K562 (cell line): ENCODE measurements at regions not wholly inside any gene's neighbourhood (a gene's known extent, or its start where the extent isn't known, plus 50 kb on each side); places are given as distances from the start of the nearest gene placed in this dataset.

Experiments used
- ATAC-seq: fragments of 200-7000 bp; cut with Tn5 transposase; 3 replicates; pipeline ENCODE4 v1.9.1; 2020; ENCODE audit warnings: moderate library complexity
- BruUV-seq: library from RNA; stranded (reverse); fragments of 400-500 nt; replicated peaks from 2 replicates; lab custom pipeline; 2021; lab: Mats Ljungman, UMichigan
- CTCF ChIA-PET: fragments of 300-600 bp; formaldehyde crosslinking; extraction: SDS; loops from one replicate; lab custom pipeline; 2021; ENCODE audit warnings: low intra/inter-chr PET ratio; lab: Yijun Ruan, JAX
- POLR2A ChIA-PET: fragments of 300-600, 350-650 bp; sonication (Branson Sonifier 250); formaldehyde crosslinking; extraction: SDS; loops from one replicate; lab custom pipeline; 2021; ENCODE audit warnings: antibody characterized with exemption, inconsistent platforms; lab: Yijun Ruan, JAX
- DNase-seq, 4 experiments: peaks; one replicate each; pipeline versions ENCODE4 v3.0.0 to v3.0.0-alpha.2; 2011 to 2018; ENCODE audit warnings: low spot score in 3 of 4, mixed read lengths in 3 of 4; ENCODE audit errors: extremely low read depth in 1 of 4
- FAIRE-seq: peaks from 2 replicates; lab custom pipeline; 2011; peaks lifted over from hg19 to GRCh38; lab: Jason Lieb, UNC
- H2AFZ ChIP-seq: 2 replicates; pipeline ENCODE4 v1.6.0; 2011; ENCODE audit warnings: low read depth, low read length, control low read depth, inconsistent platforms
- H3K27ac ChIP-seq: fragments of 200-600 bp; 3 replicates; pipeline ENCODE4 v1.8.0; 2011; ENCODE audit warnings: low read depth, mild to moderate bottlenecking, control low read depth, inconsistent platforms, low read length, moderate library complexity, mixed read lengths; ENCODE audit errors: extremely low read depth
- H3K27me3 ChIP-seq, 2 experiments: fragments of 300-600 bp in 1 of 2; 2 replicates in 1 of 2; 3 replicates in 1 of 2; pipeline versions ENCODE4 v1.6.0 to v1.8.0; 2011; ENCODE audit warnings: inconsistent platforms in 2 of 2, low read length in 2 of 2, mild to moderate bottlenecking in 1 of 2, mixed read lengths in 1 of 2, moderate library complexity in 1 of 2; ENCODE audit not compliant: control insufficient read depth in 2 of 2, insufficient read depth in 2 of 2
- H3K36me3 ChIP-seq: fragments of 300-600 bp; 3 replicates; pipeline ENCODE4 v1.8.0; 2011; ENCODE audit warnings: mild to moderate bottlenecking, low read length, inconsistent platforms; ENCODE audit not compliant: control insufficient read depth, insufficient read depth
- H3K4me1 ChIP-seq, 2 experiments: fragments of 200-600 bp in 1 of 2; replicated peaks in 1 of 2; 2 replicates in 1 of 2; 3 replicates in 1 of 2; pipeline versions ENCODE4 v1.5.1 to v1.8.0; 2011; ENCODE audit warnings: inconsistent platforms in 2 of 2, low read length in 2 of 2, mild to moderate bottlenecking in 1 of 2, mixed read lengths in 1 of 2, moderate library complexity in 1 of 2; ENCODE audit not compliant: control insufficient read depth in 2 of 2, insufficient read depth in 2 of 2
- H3K4me2 ChIP-seq: 2 replicates; pipeline ENCODE4 v1.6.1; 2011; ENCODE audit warnings: low read length, control low read depth, inconsistent platforms, mixed read lengths; ENCODE audit not compliant: insufficient read depth
- H3K4me3 ChIP-seq: fragments of 200-600 bp; sonication (generic), shearing (Covaris generic); 2 replicates; pipeline ENCODE4 v1.5.1; 2016; ENCODE audit warnings: control low read depth, inconsistent platforms
- H3K79me2 ChIP-seq: fragments of 200-600 bp; 3 replicates; pipeline ENCODE4 v1.8.0; 2011; ENCODE audit warnings: low read length, inconsistent platforms; ENCODE audit not compliant: control insufficient read depth, insufficient read depth
- H3K9ac ChIP-seq, 2 experiments: 2 replicates each; pipeline versions ENCODE4 v1.6.0 to v1.6.1; 2011; ENCODE audit warnings: low read depth in 2 of 2, low read length in 2 of 2, control low read depth in 1 of 2, inconsistent platforms in 1 of 2, mild to moderate bottlenecking in 1 of 2, mixed read lengths in 1 of 2; ENCODE audit not compliant: insufficient read depth in 1 of 2
- H3K9me1 ChIP-seq: one replicate; pipeline ENCODE4 v1.6.0; 2011; ENCODE audit warnings: inconsistent platforms, mild to moderate bottlenecking, low read length, moderate library complexity; ENCODE audit not compliant: control insufficient read depth, insufficient read depth
- H3K9me3 ChIP-seq: replicated peaks from 2 replicates; pipeline ENCODE4 v1.5.1; 2011; ENCODE audit warnings: low read depth, low read length, inconsistent platforms; ENCODE audit not compliant: control insufficient read depth, insufficient read depth
- H4K20me1 ChIP-seq: replicated peaks from 2 replicates; pipeline ENCODE4 v1.6.1; 2011; ENCODE audit warnings: low read length, inconsistent platforms, mixed read lengths; ENCODE audit not compliant: control insufficient read depth, insufficient read depth
- ATF7 ChIP-seq: fragments of 450-650 bp; IDR thresholded peaks from 2 replicates; pipeline ENCODE4 v1.7.1; 2014; ENCODE audit warnings: mild to moderate bottlenecking, moderate library complexity
- BRD9 ChIP-seq: fragments of 450-650 bp; IDR thresholded peaks from 2 replicates; pipeline ENCODE4 v1.6.1; 2018; ENCODE audit warnings: low read depth; ENCODE audit not compliant: partially characterized antibody
- GABPB1 ChIP-seq: sonication (generic); formaldehyde crosslinking; IDR thresholded peaks from 2 replicates; pipeline ENCODE4 v1.8.0; 2022; ENCODE audit warnings: mild to moderate bottlenecking, missing genetic modification reagents
- HNRNPLL ChIP-seq: fragments of 200-400 bp; formaldehyde crosslinking; IDR thresholded peaks from 2 replicates; pipeline ENCODE4 v1.6.1; 2017; ENCODE audit warnings: low read length, low read depth, mild to moderate bottlenecking; ENCODE audit not compliant: poor library complexity, severe bottlenecking
- SMAD4 ChIP-seq: fragments of 250-450 bp; sonication (Bioruptor Pico); conservative IDR thresholded peaks from 2 replicates; pipeline ENCODE4 v1.8.0; 2021; ENCODE audit warnings: inconsistent platforms, mild to moderate bottlenecking, moderate library complexity
- ZNF175 ChIP-seq: fragments of 200-800 bp; sonication (Bioruptor generic); IDR thresholded peaks from 2 replicates; pipeline ENCODE4 v1.6.1; 2016; ENCODE audit warnings: low read depth, mild to moderate bottlenecking, missing genetic modification characterization, missing compliant biosample characterization
- WGBS: fragments of 100-300 bp; shearing (Covaris generic); methylation state at CpG from one replicate; pipeline ENCODE4 v1.1.6; 2016; ENCODE audit warnings: low coverage, mixed read lengths; ENCODE audit not compliant: insufficient coverage; ENCODE audit errors: missing lambda C conversion rate; 5-methylcytosine and 5-hydroxymethylcytosine counted together
- in situ Hi-C: fragments of 300-500 bp; cut with MboI; formaldehyde crosslinking; loops from 4 replicates; pipeline ENCODE4 v1.15.0; 2018; ENCODE audit warnings: inconsistent platforms, mixed read lengths
- intact Hi-C: fragments of 100-400 bp; cut with micrococcal nuclease; formaldehyde crosslinking; loops from 2 replicates; pipeline ENCODE4 v1.14.2; 2022
- TF ChIP-seq, protein P1 (sequence below), 2 experiments: fragments of 450-650 bp; formaldehyde crosslinking in 1 of 2; IDR thresholded peaks; 2 replicates each; pipeline versions ENCODE4 v1.4.0 to v1.6.1; 2014 to 2020; ENCODE audit warnings: mild to moderate bottlenecking in 2 of 2, borderline replicate concordance in 1 of 2, low read depth in 1 of 2
- TF ChIP-seq, protein P2 (sequence below): fragments of 450-650 bp; formaldehyde crosslinking; IDR thresholded peaks from 2 replicates; pipeline ENCODE4 v1.4.0; 2022; ENCODE audit warnings: mild to moderate bottlenecking, moderate library complexity

DNA sequence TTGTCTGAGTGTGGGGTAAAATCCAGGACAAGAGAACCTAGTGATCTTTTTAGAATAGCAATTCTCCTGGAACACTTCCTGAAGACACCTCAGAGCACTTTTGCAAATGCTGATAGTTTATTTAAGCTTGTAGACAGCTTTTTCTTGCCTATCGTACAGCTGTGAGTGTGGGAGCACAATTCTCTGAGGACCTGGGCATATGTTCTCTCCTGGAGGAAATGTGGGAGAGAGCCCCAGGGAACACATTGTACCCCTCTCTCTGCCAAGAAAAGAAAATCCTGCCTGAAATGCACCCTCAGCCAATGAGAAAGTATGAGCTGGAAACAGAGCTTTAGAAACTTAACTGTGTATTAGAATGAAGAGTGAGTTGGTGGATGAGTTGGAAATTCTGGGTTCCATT lies 308.3 kb upstream of the SEMA6D start:
- H2AFZ ChIP-seq = no peak overlapping the region
- no peaks in the 10 kb centered on the region for H3K27me3 ChIP-seq
- no peaks in the 10 kb centered on the region for H4K20me1 ChIP-seq
- no peak overlapping the region for H3K4me2 ChIP-seq
- H3K36me3 ChIP-seq = no peaks in the 10 kb centered on the region
- CTCF ChIA-PET = no interaction called here
- BruUV-seq = no TSS peak
- H3K79me2 ChIP-seq = no peaks in the 10 kb centered on the region
- no peaks in the 10 kb centered on the region for H3K4me1 ChIP-seq
- H3K9me3 ChIP-seq = no peaks in the 10 kb centered on the region
- no peak overlapping the region for H3K27ac ChIP-seq
- no peak overlapping the region for H3K4me3 ChIP-seq
- H3K9ac ChIP-seq = no peak overlapping the region
- FAIRE-seq = no peak
- DNase-seq = no peak
- intact Hi-C loops = no loop called here
- WGBS = 0% methylated on average over 1 of the region's 1 CpG
- POLR2A ChIA-PET = no interaction called here
- no peaks in the 10 kb centered on the region for H3K9me1 ChIP-seq
- ATAC-seq = no peak
- in situ Hi-C loops = no loop called here
- TF ChIP-seq GABPB1 (no peak), BRD9 (no peak), ZNF175 (0 out of 2 replicates have a peak, but pooled peaks have one; percentile 29), ATF7 (no peak)
- TF ChIP-seq, all 486 proteins: peak for 1

DNA sequence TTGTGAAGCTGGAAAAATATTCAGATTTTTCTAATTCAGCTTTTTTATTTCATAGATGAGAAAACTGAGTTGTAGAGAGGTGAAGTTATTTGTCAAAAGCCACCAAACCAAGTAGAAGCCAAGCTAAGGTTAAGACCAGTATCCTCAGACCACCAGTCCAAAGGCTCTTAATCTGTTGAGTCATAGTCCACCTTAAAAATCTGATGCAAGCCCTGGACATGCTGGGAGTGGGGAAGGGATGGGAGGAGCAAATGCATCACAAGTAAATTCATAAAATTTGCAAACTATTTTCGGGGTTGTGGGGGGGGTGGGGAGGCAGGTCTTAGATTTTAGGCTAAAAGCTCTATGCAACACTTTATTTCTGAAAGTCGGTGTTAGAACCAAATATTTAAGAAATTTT lies 307.7 kb upstream of the SEMA6D start:
- H3K4me3 ChIP-seq = no peak overlapping the region
- TF ChIP-seq HNRNPLL = no peak
- TF ChIP-seq, protein P1, sequence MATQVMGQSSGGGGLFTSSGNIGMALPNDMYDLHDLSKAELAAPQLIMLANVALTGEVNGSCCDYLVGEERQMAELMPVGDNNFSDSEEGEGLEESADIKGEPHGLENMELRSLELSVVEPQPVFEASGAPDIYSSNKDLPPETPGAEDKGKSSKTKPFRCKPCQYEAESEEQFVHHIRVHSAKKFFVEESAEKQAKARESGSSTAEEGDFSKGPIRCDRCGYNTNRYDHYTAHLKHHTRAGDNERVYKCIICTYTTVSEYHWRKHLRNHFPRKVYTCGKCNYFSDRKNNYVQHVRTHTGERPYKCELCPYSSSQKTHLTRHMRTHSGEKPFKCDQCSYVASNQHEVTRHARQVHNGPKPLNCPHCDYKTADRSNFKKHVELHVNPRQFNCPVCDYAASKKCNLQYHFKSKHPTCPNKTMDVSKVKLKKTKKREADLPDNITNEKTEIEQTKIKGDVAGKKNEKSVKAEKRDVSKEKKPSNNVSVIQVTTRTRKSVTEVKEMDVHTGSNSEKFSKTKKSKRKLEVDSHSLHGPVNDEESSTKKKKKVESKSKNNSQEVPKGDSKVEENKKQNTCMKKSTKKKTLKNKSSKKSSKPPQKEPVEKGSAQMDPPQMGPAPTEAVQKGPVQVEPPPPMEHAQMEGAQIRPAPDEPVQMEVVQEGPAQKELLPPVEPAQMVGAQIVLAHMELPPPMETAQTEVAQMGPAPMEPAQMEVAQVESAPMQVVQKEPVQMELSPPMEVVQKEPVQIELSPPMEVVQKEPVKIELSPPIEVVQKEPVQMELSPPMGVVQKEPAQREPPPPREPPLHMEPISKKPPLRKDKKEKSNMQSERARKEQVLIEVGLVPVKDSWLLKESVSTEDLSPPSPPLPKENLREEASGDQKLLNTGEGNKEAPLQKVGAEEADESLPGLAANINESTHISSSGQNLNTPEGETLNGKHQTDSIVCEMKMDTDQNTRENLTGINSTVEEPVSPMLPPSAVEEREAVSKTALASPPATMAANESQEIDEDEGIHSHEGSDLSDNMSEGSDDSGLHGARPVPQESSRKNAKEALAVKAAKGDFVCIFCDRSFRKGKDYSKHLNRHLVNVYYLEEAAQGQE (IDR thresholded peaks at IDR 0.05; ENCODE audit: borderline replicate concordance) = no peak
- TF ChIP-seq, protein P1 (CRISPR knock-in tag; IDR thresholded peaks at IDR 0.05; ENCODE audit: low read depth) = no peak
- TF ChIP-seq, protein P2, sequence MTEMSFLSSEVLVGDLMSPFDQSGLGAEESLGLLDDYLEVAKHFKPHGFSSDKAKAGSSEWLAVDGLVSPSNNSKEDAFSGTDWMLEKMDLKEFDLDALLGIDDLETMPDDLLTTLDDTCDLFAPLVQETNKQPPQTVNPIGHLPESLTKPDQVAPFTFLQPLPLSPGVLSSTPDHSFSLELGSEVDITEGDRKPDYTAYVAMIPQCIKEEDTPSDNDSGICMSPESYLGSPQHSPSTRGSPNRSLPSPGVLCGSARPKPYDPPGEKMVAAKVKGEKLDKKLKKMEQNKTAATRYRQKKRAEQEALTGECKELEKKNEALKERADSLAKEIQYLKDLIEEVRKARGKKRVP (CRISPR knock-in tag) = peak; percentile 67
- TF ChIP-seq SMAD4 (CRISPR knock-in tag) = no peak

More for the DNA sequence above, 307.7 kb upstream of the SEMA6D start:
- Histone ChIP-seq H3K9me3 (no peaks in the 10 kb centered on the region), H3K79me2 (no peaks in the 10 kb centered on the region), H3K4me1 (no peaks in the 10 kb centered on the region), H4K20me1 (no peaks in the 10 kb centered on the region), H3K27ac (no peak overlapping the region), H3K36me3 (no peaks in the 10 kb centered on the region), H3K9ac (no peak overlapping the region), H2AFZ (no peak overlapping the region), H3K27me3 (no peaks in the 10 kb centered on the region), H3K9me1 (no peaks in the 10 kb centered on the region), H3K4me2 (no peak overlapping the region)
- no TSS peak for BruUV-seq
- intact Hi-C loops (no loop called here), in situ Hi-C loops (no loop called here)
- WGBS = 0% methylated on average over 2 of the region's 2 CpGs
- DNase-seq = no peak
- ChIA-PET CTCF (no interaction called here), POLR2A (no interaction called here)
- FAIRE-seq = no peak
- ATAC-seq = no peak
